OCI-LY7 (cell line): ENCODE measurements at regions not wholly inside any gene's neighbourhood (a gene's known extent, or its start where the extent isn't known, plus 50 kb on each side); places are given as distances from the start of the nearest gene placed in this dataset.

ENCODE experiments used
- BruUV-seq: library from RNA; stranded (reverse); fragments of 400-500 nt; replicated peaks from 2 replicates; lab custom pipeline; 2021; lab: Mats Ljungman, UMichigan
- CTCF ChIA-PET: fragments of 300-600 bp; sonication (Branson Sonifier 250); formaldehyde crosslinking; loops from one replicate; lab custom pipeline; 2022; ENCODE audit warnings: antibody characterized with exemption; ENCODE audit not compliant: unreplicated experiment; lab: Charles Lee
- POLR2A ChIA-PET: fragments of 300-600 bp; sonication (Branson Sonifier 250); formaldehyde crosslinking; loops from one replicate; lab custom pipeline; 2022; ENCODE audit warnings: antibody characterized with exemption; lab: Charles Lee
- DNase-seq: peaks from one replicate; pipeline ENCODE4 v3.0.0-alpha.2; 2015; ENCODE audit warnings: low spot score
- H2AFZ ChIP-seq: fragments of 200-600 bp; sonication (generic), shearing (Covaris generic); 2 replicates; pipeline ENCODE4 v1.6.1; 2014; ENCODE audit warnings: mild to moderate bottlenecking, antibody characterized with exemption, low read length, moderate library complexity
- H3K27ac ChIP-seq: fragments of 200-600 bp; sonication (generic); 2 replicates; pipeline ENCODE4 v1.5.1; 2014; ENCODE audit warnings: mixed run types, low read depth, mild to moderate bottlenecking, moderate library complexity, low read length, inconsistent platforms; ENCODE audit not compliant: poor library complexity, severe bottlenecking
- H3K36me3 ChIP-seq: fragments of 200-600 bp; sonication (generic); 2 replicates; pipeline ENCODE4 v1.6.1; 2014; ENCODE audit warnings: mild to moderate bottlenecking, antibody characterized with exemption, low read length, moderate library complexity, mixed read lengths; ENCODE audit not compliant: insufficient read depth
- H3K4me1 ChIP-seq: fragments of 200-600 bp; sonication (generic); 2 replicates; pipeline ENCODE4 v1.5.1; 2014; ENCODE audit warnings: mild to moderate bottlenecking, low read length; ENCODE audit not compliant: insufficient read depth, poor library complexity, severe bottlenecking
- H3K4me2 ChIP-seq: fragments of 200-600 bp; sonication (generic); 2 replicates; pipeline ENCODE4 v1.6.1; 2014; ENCODE audit warnings: mild to moderate bottlenecking, low read length
- H3K4me3 ChIP-seq: fragments of 200-600 bp; sonication (generic); 2 replicates; pipeline ENCODE4 v1.5.1; 2014; ENCODE audit warnings: mild to moderate bottlenecking, low read depth, low read length; ENCODE audit not compliant: poor library complexity, severe bottlenecking
- H3K79me2 ChIP-seq: fragments of 200-600 bp; sonication (generic); 2 replicates; pipeline ENCODE4 v1.6.1; 2016; ENCODE audit warnings: low read depth, mild to moderate bottlenecking, low read length, moderate library complexity, mixed read lengths; ENCODE audit not compliant: insufficient read depth
- H3K9me2 ChIP-seq: fragments of 200-600 bp; sonication (generic); 2 replicates; pipeline ENCODE4 v1.6.1; 2016; ENCODE audit warnings: mild to moderate bottlenecking, low read length, mixed read lengths; ENCODE audit not compliant: insufficient read depth
- H3K9me3 ChIP-seq: fragments of 200-600 bp; sonication (generic); 2 replicates; pipeline ENCODE4 v1.6.1; 2014; ENCODE audit warnings: mild to moderate bottlenecking, mixed run types, low read length, mixed read lengths
- H4K20me1 ChIP-seq: fragments of 200-600 bp; sonication (generic); 2 replicates; pipeline ENCODE4 v1.6.1; 2014; ENCODE audit warnings: mild to moderate bottlenecking, antibody characterized with exemption, low read length, moderate library complexity, mixed read lengths; ENCODE audit not compliant: insufficient read depth
- EZH2phosphoT487 ChIP-seq: fragments of 200-600 bp; sonication (generic); IDR thresholded peaks from 2 replicates; pipeline ENCODE4 v1.6.1; 2018; ENCODE audit warnings: low read depth, borderline replicate concordance, mild to moderate bottlenecking, mixed run types, antibody characterized with exemption, low read length, moderate library complexity, mixed read lengths
- intact Hi-C: fragments of 100-400 bp; cut with micrococcal nuclease; formaldehyde crosslinking; loops from one replicate; pipeline ENCODE4 v1.10.0; 2022; ENCODE audit not compliant: unreplicated experiment
- TF ChIP-seq, protein P1 (sequence below): fragments of 200-600 bp; sonication (generic); conservative IDR thresholded peaks from 2 replicates; pipeline ENCODE4 v1.5.1; 2014; ENCODE audit warnings: mild to moderate bottlenecking, antibody characterized with exemption, low read length, moderate library complexity, mixed read lengths

- Histone ChIP-seq H3K4me2 (no peak overlapping the region), H3K9me3 (no peaks in the 10 kb centered on the region), H3K4me3 (no peak overlapping the region), H2AFZ (no peak overlapping the region), H3K9me2 (no peaks in the 10 kb centered on the region), H4K20me1 (no peaks in the 10 kb centered on the region), H3K27ac (no peak overlapping the region), H3K79me2 (no peaks in the 10 kb centered on the region), H3K36me3 (no peaks in the 10 kb centered on the region), H3K4me1 (no peaks in the 10 kb centered on the region)
- no TSS peak for BruUV-seq
- TF ChIP-seq, protein P1, sequence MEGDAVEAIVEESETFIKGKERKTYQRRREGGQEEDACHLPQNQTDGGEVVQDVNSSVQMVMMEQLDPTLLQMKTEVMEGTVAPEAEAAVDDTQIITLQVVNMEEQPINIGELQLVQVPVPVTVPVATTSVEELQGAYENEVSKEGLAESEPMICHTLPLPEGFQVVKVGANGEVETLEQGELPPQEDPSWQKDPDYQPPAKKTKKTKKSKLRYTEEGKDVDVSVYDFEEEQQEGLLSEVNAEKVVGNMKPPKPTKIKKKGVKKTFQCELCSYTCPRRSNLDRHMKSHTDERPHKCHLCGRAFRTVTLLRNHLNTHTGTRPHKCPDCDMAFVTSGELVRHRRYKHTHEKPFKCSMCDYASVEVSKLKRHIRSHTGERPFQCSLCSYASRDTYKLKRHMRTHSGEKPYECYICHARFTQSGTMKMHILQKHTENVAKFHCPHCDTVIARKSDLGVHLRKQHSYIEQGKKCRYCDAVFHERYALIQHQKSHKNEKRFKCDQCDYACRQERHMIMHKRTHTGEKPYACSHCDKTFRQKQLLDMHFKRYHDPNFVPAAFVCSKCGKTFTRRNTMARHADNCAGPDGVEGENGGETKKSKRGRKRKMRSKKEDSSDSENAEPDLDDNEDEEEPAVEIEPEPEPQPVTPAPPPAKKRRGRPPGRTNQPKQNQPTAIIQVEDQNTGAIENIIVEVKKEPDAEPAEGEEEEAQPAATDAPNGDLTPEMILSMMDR: no peak
- no peak for TF ChIP-seq EZH2phosphoT487
- POLR2A ChIA-PET: interaction anchor here (0.6 kb wide), 2 partner anchors 278 to 372 kb away, joined by 3 to 6 read pairs; no protein-coding TSS in a partner anchor
- no peak for DNase-seq
- CTCF ChIA-PET: no interaction called here
- intact Hi-C loops: no loop called here
These were observed 145.7 kb upstream of the TRPC6 start for GRCh38 chr11:101729406-101730078.

DNA sequence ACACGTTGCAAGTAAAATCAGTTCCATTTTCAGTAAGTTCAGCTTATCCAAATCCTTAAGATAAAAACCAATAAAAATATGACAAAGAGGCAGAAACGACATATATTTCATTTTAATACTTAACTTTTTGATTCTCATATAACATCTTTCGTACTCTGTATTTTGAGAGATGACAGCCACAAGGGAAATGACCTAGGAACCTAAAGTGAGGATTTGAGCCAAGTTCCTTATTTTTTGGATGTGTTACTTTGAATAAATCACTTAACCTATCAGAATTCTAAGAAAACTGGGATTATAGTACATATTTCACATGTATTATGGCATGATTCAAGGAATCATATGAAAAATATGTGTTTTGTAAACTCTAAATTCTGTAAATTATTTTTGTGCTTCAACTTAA, 143.6 kb upstream of the TRPC6 start:
- H3K27ac ChIP-seq: no peak overlapping the region
- intact Hi-C loops: no loop called here
- no peaks in the 10 kb centered on the region for H4K20me1 ChIP-seq
- no peak overlapping the region for H2AFZ ChIP-seq
- no peak overlapping the region for H3K4me2 ChIP-seq
- no TSS peak for BruUV-seq
- H3K4me1 ChIP-seq: no peaks in the 10 kb centered on the region
- H3K79me2 ChIP-seq: no peaks in the 10 kb centered on the region
- H3K4me3 ChIP-seq: no peak overlapping the region
- no peaks in the 10 kb centered on the region for H3K9me3 ChIP-seq
- TF ChIP-seq, protein P1: no peak
- TF ChIP-seq EZH2phosphoT487: no peak
- DNase-seq: no peak
- no peaks in the 10 kb centered on the region for H3K9me2 ChIP-seq
- H3K36me3 ChIP-seq: no peaks in the 10 kb centered on the region
- ChIA-PET CTCF (no interaction called here), POLR2A (interaction anchor here (0.6 to 1.3 kb wide), 2 partner anchors 11 to 77 kb away, joined by 3 to 5 read pairs; no protein-coding TSS in a partner anchor)

- Histone ChIP-seq H3K4me1 (no peaks in the 10 kb centered on the region), H3K4me3 (no peak overlapping the region), H2AFZ (no peak overlapping the region), H3K4me2 (no peak overlapping the region), H3K79me2 (no peaks in the 10 kb centered on the region), H3K9me3 (no peaks in the 10 kb centered on the region), H4K20me1 (no peaks in the 10 kb centered on the region), H3K9me2 (no peaks in the 10 kb centered on the region), H3K36me3 (no peaks in the 10 kb centered on the region), H3K27ac (no peak overlapping the region)
- DNase-seq: no peak
- no TSS peak for BruUV-seq
- intact Hi-C loops: no loop called here
- CTCF ChIA-PET: no interaction called here
- TF ChIP-seq, protein P1: no peak
- TF ChIP-seq EZH2phosphoT487: no peak
- POLR2A ChIA-PET: interaction anchor here (0.6 to 1.3 kb wide), 2 partner anchors 10 to 78 kb away, joined by 3 to 5 read pairs; no protein-coding TSS in a partner anchor
These were observed 143.2 kb upstream of the TRPC6 start for GRCh38 chr11:101726988-101727387.
